Adrenal gland (tissue), 9 donors: ENCODE measurements at regions not wholly inside any gene's neighbourhood (a gene's known extent, or its start where the extent isn't known, plus 50 kb on each side); places are given as distances from the start of the nearest gene placed in this dataset.

ENCODE experiments used
- DNase-seq, 7 donors: peaks; one replicate each; pipeline ENCODE4 v3.0.0-alpha.2; 2019 to 2020
- H3K27ac ChIP-seq, 5 donors: fragments of 200-600 bp; sonication (generic) in 4 of 5; 1 replicate in 3 of 5; 2 replicates in 2 of 5; pipeline versions ENCODE4 v1.5.1 to v1.8.0; 2016 to 2020; ENCODE audit warnings: mild to moderate bottlenecking in 1 of 5
- H3K27me3 ChIP-seq: fragments of 200-600 bp; 2 replicates; pipeline ENCODE4 v1.8.0; 2021
- H3K36me3 ChIP-seq, 2 donors: fragments of 200-600 bp; replicated peaks in 1 of 2; 1 replicate in 1 of 2; 2 replicates in 1 of 2; pipeline versions ENCODE4 v1.5.1 to v1.8.0; 2018 to 2022
- H3K4me1 ChIP-seq, 2 donors: fragments of 200-600 bp; replicated peaks in 1 of 2; 1 replicate in 1 of 2; 2 replicates in 1 of 2; pipeline versions ENCODE4 v1.5.1 to v1.8.0; 2018 to 2021
- H3K4me3 ChIP-seq, 4 donors: fragments of 200-600 bp; sonication (generic) in 3 of 4; one replicate each; pipeline ENCODE4 v1.5.1; 2016 to 2018
- H3K9me3 ChIP-seq, 3 donors: fragments of 200-600 bp; sonication (generic) in 1 of 3; replicated peaks in 1 of 3; 1 replicate in 2 of 3; 2 replicates in 1 of 3; pipeline versions ENCODE4 v1.5.1 to v1.8.0; 2016 to 2021
- CTCF ChIP-seq, 6 experiments: fragments of 450-650 bp in 4 of 6; fragments of 200-600 bp in 2 of 6; sonication (generic) in 1 of 6; IDR thresholded peaks; 1 replicate in 5 of 6; 2 replicates in 1 of 6; pipeline versions ENCODE4 v1.5.1 to v1.8.0; 2016 to 2021; ENCODE audit warnings: antibody characterized with exemption in 6 of 6, mild to moderate bottlenecking in 2 of 6, moderate library complexity in 1 of 6
- POLR2A ChIP-seq, 2 donors: fragments of 450-650 bp; IDR thresholded peaks; one replicate each; pipeline ENCODE4 v1.6.1; 2017; ENCODE audit warnings: antibody characterized with exemption in 2 of 2, mild to moderate bottlenecking in 2 of 2, moderate library complexity in 1 of 2
- WGBS, 4 donors: extraction: QIAGEN DNeasy Blood & Tissue Kit in 2 of 4; methylation state at CpG; one replicate each; pipeline versions ENCODE4 v1.1.5 to v1.1.7; 2013 to 2017; 5-methylcytosine and 5-hydroxymethylcytosine counted together
- intact Hi-C, 2 donors: fragments of 100-400 bp; cut with DNase I; formaldehyde crosslinking; loops; one replicate each; pipeline versions ENCODE4 v1.14.1 to v1.15.0; 2022 to 2023
- donor health status: healthy with polysubstance abuse.
- donor health status: Bipolar disorder and iron deficiency.
- donor health status: DM: yes; HTN: yes; CAD: no.
- donor health status: DM: no; HTN: no; CAD: no.
- donor health status: DM: no; HTN: no; CAD: no.

DNA sequence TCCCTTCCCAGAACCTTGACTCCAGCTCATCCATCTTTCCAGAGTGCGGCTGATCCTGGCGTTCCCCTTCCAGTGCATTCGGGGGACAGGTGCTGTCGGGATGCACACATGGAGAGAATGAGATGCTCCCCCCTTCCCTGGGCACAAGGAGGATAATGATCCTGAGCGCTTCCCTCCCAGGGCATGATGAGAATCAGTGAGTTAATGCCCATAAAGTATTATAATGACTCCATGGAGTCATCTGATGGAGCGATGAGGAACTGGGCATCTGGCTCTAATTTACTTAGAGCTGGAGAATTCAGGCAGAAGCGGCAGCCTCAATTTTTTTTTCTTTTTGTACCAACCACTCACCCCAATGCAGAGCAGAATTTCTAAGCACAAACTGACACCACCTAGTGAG is 79.6 kb upstream of the SKOR2 start:
- H3K4me3 ChIP-seq, result no peak overlapping the region
- no peak for DNase-seq
- no peak for TF ChIP-seq POLR2A (IDR thresholded peaks at IDR 0.05)
- TF ChIP-seq CTCF (IDR thresholded peaks at IDR 0.05), result no peak
- no peaks in the 10 kb centered on the region for H3K27me3 ChIP-seq
- H3K4me1 ChIP-seq, result no peaks in the 10 kb centered on the region
- WGBS, 4 donors, result 42 to 56% (median 49%) methylated on average over 7 of the region's 7 CpGs
- H3K27ac ChIP-seq, result no peak overlapping the region
- no peaks in the 10 kb centered on the region for H3K36me3 ChIP-seq
- intact Hi-C loops, result no loop called here
- no peaks in the 10 kb centered on the region for H3K9me3 ChIP-seq

GRCh38 chr18:47323158-47323557 is 71.7 kb upstream of the SKOR2 start:
- no peaks in the 10 kb centered on the region for H3K4me1 ChIP-seq
- WGBS, 4 donors, result 65 to 78% (median 66%) methylated on average over 3 of the region's 3 CpGs
- DNase-seq, result no peak
- no peak overlapping the region for H3K4me3 ChIP-seq
- H3K36me3 ChIP-seq, result no peaks in the 10 kb centered on the region
- intact Hi-C loops, result no loop called here
- TF ChIP-seq CTCF (IDR thresholded peaks at IDR 0.05), result no peak
- TF ChIP-seq POLR2A (IDR thresholded peaks at IDR 0.05), result no peak
- H3K27ac ChIP-seq, result no peak overlapping the region
- H3K27me3 ChIP-seq, result no peaks in the 10 kb centered on the region
- no peaks in the 10 kb centered on the region for H3K9me3 ChIP-seq

- DNase-seq, result no peak
- Histone ChIP-seq H3K27ac (no peak overlapping the region), H3K27me3 (no peaks in the 10 kb centered on the region), H3K36me3 (no peaks in the 10 kb centered on the region), H3K4me3 (no peak overlapping the region), H3K4me1 (no peaks in the 10 kb centered on the region), H3K9me3 (no peaks in the 10 kb centered on the region)
- no peak for TF ChIP-seq CTCF (IDR thresholded peaks at IDR 0.05)
- no peak for TF ChIP-seq POLR2A (IDR thresholded peaks at IDR 0.05)
- intact Hi-C loops, result no loop called here
- WGBS, 4 donors, result 92 to 94% (median 93%) methylated on average over 3 of the region's 3 CpGs
Measured at GRCh38 chr18:47321815-47322214, 70.4 kb upstream of the SKOR2 start.

GRCh38 chr18:47317824-47318508 is 66.5 kb upstream of the SKOR2 start:
- no peaks in the 10 kb centered on the region for H3K4me1 ChIP-seq
- intact Hi-C loops, result no loop called here
- WGBS, 4 donors, result 78 to 98% (median 94%) methylated on average over 1 of the region's 1 CpG

More at GRCh38 chr18:47317824-47318508, 66.5 kb upstream of the SKOR2 start:
- Histone ChIP-seq H3K27ac (no peak overlapping the region), H3K9me3 (no peaks in the 10 kb centered on the region), H3K27me3 (no peaks in the 10 kb centered on the region), H3K4me3 (no peak overlapping the region), H3K36me3 (no peaks in the 10 kb centered on the region)
- DNase-seq, result no peak
- TF ChIP-seq CTCF (IDR thresholded peaks at IDR 0.05), result no peak
- TF ChIP-seq POLR2A (IDR thresholded peaks at IDR 0.05), result no peak
